ENCODE measurements at regions not wholly inside any gene's neighbourhood (a gene's known extent, or its start where the extent isn't known, plus 50 kb on each side); places are given as distances from the start of the nearest gene placed in this dataset.

DNA sequence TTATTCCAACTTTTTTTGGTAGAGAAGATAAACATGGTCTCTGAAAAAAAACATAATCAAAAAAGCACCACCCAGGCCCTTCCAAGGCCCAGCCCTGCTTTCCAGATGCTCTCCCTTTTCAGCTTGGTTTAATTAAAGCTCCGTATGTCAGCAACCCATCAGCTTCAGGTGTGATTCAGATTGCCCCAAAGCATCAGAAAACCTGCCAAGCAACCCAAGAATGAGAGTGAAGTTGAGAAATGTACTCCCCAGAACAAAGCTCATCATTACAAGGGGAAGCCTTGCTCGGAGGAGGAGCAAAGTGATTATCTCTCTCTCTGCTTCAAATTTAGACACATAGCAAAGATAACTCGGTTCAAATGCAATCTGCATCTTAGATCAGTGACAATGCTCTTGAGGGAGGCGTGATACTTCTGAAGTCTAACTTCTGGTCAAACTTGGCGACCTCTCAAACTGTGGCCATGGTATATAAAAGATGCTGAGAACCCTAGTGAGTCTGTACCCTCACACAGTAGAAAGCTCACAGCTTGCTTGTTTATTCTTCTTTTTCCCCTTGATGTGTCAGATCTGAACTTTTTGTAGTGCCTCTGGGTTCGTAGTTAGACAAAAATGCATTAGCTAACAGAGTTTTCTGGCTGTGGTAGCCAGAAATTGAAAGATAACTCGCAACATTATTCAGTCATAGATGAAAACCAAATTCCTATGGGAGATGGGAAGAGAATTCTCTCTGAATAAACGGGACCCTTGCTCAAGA, 63.3 kb upstream of the ZC3H11B start:
- TF ChIP-seq ZFP3 (CRISPR knock-in tag; IDR thresholded peaks at IDR 0.05), result no peak
- no peak for TF ChIP-seq TOX (CRISPR knock-in tag; IDR thresholded peaks at IDR 0.05; ENCODE audit: borderline replicate concordance)
- TF ChIP-seq, protein P1, sequence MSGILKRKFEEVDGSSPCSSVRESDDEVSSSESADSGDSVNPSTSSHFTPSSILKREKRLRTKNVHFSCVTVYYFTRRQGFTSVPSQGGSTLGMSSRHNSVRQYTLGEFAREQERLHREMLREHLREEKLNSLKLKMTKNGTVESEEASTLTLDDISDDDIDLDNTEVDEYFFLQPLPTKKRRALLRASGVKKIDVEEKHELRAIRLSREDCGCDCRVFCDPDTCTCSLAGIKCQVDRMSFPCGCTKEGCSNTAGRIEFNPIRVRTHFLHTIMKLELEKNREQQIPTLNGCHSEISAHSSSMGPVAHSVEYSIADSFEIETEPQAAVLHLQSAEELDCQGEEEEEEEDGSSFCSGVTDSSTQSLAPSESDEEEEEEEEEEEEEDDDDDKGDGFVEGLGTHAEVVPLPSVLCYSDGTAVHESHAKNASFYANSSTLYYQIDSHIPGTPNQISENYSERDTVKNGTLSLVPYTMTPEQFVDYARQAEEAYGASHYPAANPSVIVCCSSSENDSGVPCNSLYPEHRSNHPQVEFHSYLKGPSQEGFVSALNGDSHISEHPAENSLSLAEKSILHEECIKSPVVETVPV (CRISPR knock-in tag; IDR thresholded peaks at IDR 0.05), result no peak
- TF ChIP-seq RARB (CRISPR knock-in tag; IDR thresholded peaks at IDR 0.05), result no peak
- TF ChIP-seq, protein P2, sequence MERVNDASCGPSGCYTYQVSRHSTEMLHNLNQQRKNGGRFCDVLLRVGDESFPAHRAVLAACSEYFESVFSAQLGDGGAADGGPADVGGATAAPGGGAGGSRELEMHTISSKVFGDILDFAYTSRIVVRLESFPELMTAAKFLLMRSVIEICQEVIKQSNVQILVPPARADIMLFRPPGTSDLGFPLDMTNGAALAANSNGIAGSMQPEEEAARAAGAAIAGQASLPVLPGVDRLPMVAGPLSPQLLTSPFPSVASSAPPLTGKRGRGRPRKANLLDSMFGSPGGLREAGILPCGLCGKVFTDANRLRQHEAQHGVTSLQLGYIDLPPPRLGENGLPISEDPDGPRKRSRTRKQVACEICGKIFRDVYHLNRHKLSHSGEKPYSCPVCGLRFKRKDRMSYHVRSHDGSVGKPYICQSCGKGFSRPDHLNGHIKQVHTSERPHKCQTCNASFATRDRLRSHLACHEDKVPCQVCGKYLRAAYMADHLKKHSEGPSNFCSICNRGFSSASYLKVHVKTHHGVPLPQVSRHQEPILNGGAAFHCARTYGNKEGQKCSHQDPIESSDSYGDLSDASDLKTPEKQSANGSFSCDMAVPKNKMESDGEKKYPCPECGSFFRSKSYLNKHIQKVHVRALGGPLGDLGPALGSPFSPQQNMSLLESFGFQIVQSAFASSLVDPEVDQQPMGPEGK (CRISPR knock-in tag; IDR thresholded peaks at IDR 0.05; ENCODE audit: borderline replicate concordance), result no peak
- no peak for TF ChIP-seq GLIS3 (CRISPR knock-in tag; IDR thresholded peaks at IDR 0.05)
- TF ChIP-seq CSDC2 (CRISPR knock-in tag; IDR thresholded peaks at IDR 0.05), result no peak
- no peak for TF ChIP-seq BACH2 (CRISPR knock-in tag; IDR thresholded peaks at IDR 0.05; ENCODE audit: borderline replicate concordance)
- TF ChIP-seq ZNF8 (CRISPR knock-in tag; IDR thresholded peaks at IDR 0.05), result no peak
- TF ChIP-seq TCF4 (CRISPR knock-in tag; IDR thresholded peaks at IDR 0.05; ENCODE audit: borderline replicate concordance), result no peak
- no peak for TF ChIP-seq ESRRG (CRISPR knock-in tag; IDR thresholded peaks at IDR 0.05)
- TF ChIP-seq ZC3H10 (CRISPR knock-in tag; IDR thresholded peaks at IDR 0.05), result no peak
- TF ChIP-seq, protein P3, sequence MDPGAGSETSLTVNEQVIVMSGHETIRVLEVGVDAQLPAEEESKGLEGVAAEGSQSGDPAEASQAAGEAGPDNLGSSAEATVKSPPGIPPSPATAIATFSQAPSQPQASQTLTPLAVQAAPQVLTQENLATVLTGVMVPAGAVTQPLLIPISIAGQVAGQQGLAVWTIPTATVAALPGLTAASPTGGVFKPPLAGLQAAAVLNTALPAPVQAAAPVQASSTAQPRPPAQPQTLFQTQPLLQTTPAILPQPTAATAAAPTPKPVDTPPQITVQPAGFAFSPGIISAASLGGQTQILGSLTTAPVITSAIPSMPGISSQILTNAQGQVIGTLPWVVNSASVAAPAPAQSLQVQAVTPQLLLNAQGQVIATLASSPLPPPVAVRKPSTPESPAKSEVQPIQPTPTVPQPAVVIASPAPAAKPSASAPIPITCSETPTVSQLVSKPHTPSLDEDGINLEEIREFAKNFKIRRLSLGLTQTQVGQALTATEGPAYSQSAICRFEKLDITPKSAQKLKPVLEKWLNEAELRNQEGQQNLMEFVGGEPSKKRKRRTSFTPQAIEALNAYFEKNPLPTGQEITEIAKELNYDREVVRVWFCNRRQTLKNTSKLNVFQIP (CRISPR knock-in tag; IDR thresholded peaks at IDR 0.05; ENCODE audit: borderline replicate concordance, low read depth), result no peak
- TF ChIP-seq ARNTL (CRISPR knock-in tag; IDR thresholded peaks at IDR 0.05; ENCODE audit: borderline replicate concordance, low read depth), result no peak
- no peak for TF ChIP-seq ZFP30 (CRISPR knock-in tag; IDR thresholded peaks at IDR 0.05)
- no peak for ATAC-seq

DNA sequence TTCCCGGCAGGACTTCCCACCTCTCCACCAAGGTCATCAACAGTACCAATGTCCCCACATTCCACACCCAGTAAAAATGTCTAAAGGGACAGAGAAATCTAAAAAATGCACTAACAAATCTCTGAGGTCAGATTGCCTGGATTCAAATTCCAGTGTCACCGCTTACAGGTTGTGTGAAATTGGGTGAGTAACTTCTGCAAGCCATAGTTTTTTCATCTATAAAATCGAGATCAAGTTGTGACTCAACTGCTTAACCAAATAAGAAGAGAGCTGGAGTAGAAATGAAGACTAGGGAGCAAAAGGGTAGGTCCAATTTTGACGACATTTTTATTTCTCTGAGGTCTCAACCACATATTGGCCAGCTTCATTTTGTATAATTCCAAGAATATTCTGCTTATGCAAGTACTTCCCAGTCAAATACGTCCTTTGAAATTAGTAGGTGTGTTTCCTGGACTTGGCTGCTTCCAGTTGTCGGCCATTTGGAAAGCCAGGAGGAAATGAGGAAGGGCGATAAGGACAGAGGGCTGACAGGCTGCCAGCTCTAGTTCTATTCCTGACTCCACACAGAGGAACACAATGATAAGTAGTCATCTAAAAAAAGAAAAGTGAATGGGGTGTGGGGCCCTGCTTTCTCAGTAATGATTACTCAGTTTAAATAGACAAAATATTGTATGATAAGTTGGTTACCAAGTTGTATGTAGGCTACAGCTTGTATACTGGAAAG, 57.7 kb upstream of the ZC3H11B start:
- TF ChIP-seq ESRRG (CRISPR knock-in tag; IDR thresholded peaks at IDR 0.05), result no peak
- TF ChIP-seq, protein P3 (CRISPR knock-in tag; IDR thresholded peaks at IDR 0.05; ENCODE audit: borderline replicate concordance, low read depth), result no peak
- no peak for ATAC-seq

DNA sequence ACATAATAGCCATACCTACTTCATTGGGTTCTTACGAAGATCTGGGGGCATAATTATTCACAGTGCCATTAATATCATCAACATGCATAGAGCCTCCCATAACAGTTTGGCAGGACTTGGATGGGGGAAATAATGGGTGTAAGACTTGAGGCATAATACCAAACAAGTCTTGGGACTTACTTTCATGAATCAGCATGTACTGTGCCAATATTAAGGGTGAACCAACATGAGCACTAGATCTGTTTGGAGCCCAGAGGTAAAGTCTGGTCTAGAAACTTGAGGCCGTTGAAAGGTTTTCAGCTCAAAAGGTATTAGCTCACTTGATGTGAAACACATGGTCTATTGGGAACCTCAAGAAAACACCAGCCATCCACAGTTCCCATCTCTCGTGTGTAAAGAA, 56.7 kb upstream of the ZC3H11B start:
- no peak for ATAC-seq
- TF ChIP-seq BACH2 (CRISPR knock-in tag; IDR thresholded peaks at IDR 0.05; ENCODE audit: borderline replicate concordance) (no peak), ARNTL (CRISPR knock-in tag; IDR thresholded peaks at IDR 0.05; ENCODE audit: borderline replicate concordance, low read depth) (no peak), ZFP30 (CRISPR knock-in tag; IDR thresholded peaks at IDR 0.05) (no peak), ZNF70 (CRISPR knock-in tag; IDR thresholded peaks at IDR 0.05) (no peak), ISL1 (CRISPR knock-in tag; IDR thresholded peaks at IDR 0.05) (no peak), TCF4 (CRISPR knock-in tag; IDR thresholded peaks at IDR 0.05; ENCODE audit: borderline replicate concordance) (no peak), CSDC2 (CRISPR knock-in tag; IDR thresholded peaks at IDR 0.05) (no peak), PPARA (CRISPR knock-in tag; IDR thresholded peaks at IDR 0.05; ENCODE audit: borderline replicate concordance) (no peak)

DNA sequence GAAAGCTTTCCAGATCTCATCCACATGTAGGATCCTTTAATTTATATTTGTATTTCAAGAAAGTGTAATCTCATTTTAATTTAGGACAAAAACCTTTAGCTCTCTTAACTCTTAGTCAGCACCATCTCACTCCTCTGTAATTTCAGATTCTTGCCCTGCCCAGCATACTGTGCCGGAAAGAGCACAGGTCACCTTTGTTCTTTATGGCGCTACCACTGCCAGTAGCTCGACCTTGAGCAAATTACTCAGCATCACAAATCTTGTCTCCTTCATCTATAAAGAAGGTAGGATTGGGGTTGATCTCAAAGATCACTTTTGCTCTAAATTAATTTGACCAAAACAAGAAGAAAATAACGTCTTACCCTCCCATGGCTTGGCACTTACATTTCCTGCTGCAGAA, 56.1 kb upstream of the ZC3H11B start:
- no peak for ATAC-seq
- TF ChIP-seq BACH2 (CRISPR knock-in tag; IDR thresholded peaks at IDR 0.05; ENCODE audit: borderline replicate concordance) (no peak), ZC3H10 (CRISPR knock-in tag; IDR thresholded peaks at IDR 0.05) (no peak), SNAI2 (CRISPR knock-in tag; IDR thresholded peaks at IDR 0.05) (no peak), PPARA (CRISPR knock-in tag; IDR thresholded peaks at IDR 0.05; ENCODE audit: borderline replicate concordance) (no peak), ZNF70 (CRISPR knock-in tag; IDR thresholded peaks at IDR 0.05) (no peak), TCF4 (CRISPR knock-in tag; IDR thresholded peaks at IDR 0.05; ENCODE audit: borderline replicate concordance) (no peak), RARB (CRISPR knock-in tag; IDR thresholded peaks at IDR 0.05) (no peak), ZNF8 (CRISPR knock-in tag; IDR thresholded peaks at IDR 0.05) (no peak), OSR1 (CRISPR knock-in tag; IDR thresholded peaks at IDR 0.05) (no peak), ZFP30 (CRISPR knock-in tag; IDR thresholded peaks at IDR 0.05) (no peak), CSDC2 (CRISPR knock-in tag; IDR thresholded peaks at IDR 0.05) (no peak)
- TF ChIP-seq, protein P4, sequence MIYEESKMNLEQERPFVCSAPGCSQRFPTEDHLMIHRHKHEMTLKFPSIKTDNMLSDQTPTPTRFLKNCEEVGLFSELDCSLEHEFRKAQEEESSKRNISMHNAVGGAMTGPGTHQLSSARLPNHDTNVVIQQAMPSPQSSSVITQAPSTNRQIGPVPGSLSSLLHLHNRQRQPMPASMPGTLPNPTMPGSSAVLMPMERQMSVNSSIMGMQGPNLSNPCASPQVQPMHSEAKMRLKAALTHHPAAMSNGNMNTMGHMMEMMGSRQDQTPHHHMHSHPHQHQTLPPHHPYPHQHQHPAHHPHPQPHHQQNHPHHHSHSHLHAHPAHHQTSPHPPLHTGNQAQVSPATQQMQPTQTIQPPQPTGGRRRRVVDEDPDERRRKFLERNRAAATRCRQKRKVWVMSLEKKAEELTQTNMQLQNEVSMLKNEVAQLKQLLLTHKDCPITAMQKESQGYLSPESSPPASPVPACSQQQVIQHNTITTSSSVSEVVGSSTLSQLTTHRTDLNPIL (CRISPR knock-in tag; IDR thresholded peaks at IDR 0.05; ENCODE audit: low read depth), result no peak
- TF ChIP-seq, protein P5, sequence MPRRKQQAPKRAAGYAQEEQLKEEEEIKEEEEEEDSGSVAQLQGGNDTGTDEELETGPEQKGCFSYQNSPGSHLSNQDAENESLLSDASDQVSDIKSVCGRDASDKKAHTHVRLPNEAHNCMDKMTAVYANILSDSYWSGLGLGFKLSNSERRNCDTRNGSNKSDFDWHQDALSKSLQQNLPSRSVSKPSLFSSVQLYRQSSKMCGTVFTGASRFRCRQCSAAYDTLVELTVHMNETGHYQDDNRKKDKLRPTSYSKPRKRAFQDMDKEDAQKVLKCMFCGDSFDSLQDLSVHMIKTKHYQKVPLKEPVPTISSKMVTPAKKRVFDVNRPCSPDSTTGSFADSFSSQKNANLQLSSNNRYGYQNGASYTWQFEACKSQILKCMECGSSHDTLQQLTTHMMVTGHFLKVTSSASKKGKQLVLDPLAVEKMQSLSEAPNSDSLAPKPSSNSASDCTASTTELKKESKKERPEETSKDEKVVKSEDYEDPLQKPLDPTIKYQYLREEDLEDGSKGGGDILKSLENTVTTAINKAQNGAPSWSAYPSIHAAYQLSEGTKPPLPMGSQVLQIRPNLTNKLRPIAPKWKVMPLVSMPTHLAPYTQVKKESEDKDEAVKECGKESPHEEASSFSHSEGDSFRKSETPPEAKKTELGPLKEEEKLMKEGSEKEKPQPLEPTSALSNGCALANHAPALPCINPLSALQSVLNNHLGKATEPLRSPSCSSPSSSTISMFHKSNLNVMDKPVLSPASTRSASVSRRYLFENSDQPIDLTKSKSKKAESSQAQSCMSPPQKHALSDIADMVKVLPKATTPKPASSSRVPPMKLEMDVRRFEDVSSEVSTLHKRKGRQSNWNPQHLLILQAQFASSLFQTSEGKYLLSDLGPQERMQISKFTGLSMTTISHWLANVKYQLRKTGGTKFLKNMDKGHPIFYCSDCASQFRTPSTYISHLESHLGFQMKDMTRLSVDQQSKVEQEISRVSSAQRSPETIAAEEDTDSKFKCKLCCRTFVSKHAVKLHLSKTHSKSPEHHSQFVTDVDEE (CRISPR knock-in tag; IDR thresholded peaks at IDR 0.05), result no peak

Measured in SK-N-SH treated with all-trans-retinoic acid at 6 μM for 48 hours (cell line).